Neural crest cell (in vitro differentiated cells): ENCODE measurements at regions not wholly inside any gene's neighbourhood (a gene's known extent, or its start where the extent isn't known, plus 50 kb on each side); places are given as distances from the start of the nearest gene placed in this dataset.

Experiments
- DNase-seq: peaks from one replicate; pipeline ENCODE4 v3.0.0; 2021; ENCODE audit warnings: low read depth, mixed read lengths, low spot score
- H3K27ac Mint-ChIP-seq: one replicate; pipeline ENCODE4 v1.8.0; 2021; ENCODE audit warnings: mild to moderate bottlenecking, mixed read lengths; ENCODE audit not compliant: unreplicated experiment
- H3K27me3 Mint-ChIP-seq: 2 replicates; pipeline ENCODE4 v1.8.0; 2021; ENCODE audit warnings: low read depth, mild to moderate bottlenecking, mixed read lengths
- H3K36me3 Mint-ChIP-seq: 2 replicates; pipeline ENCODE4 v1.8.0; 2021; ENCODE audit warnings: low read depth, mild to moderate bottlenecking, mixed read lengths
- H3K4me1 Mint-ChIP-seq: 2 replicates; pipeline ENCODE4 v1.8.0; 2021; ENCODE audit warnings: mixed read lengths
- H3K4me3 Mint-ChIP-seq: one replicate; pipeline ENCODE4 v1.8.0; 2021; ENCODE audit warnings: mild to moderate bottlenecking, mixed read lengths
- H3K9me3 Mint-ChIP-seq: 2 replicates; pipeline ENCODE4 v1.8.0; 2021; ENCODE audit warnings: mixed read lengths
- TF ChIP-seq, protein P1 (sequence below): fragments of 200-600 bp; sonication (generic); conservative IDR thresholded peaks from 2 replicates; pipeline ENCODE4 v1.5.0; 2021; ENCODE audit warnings: antibody characterized with exemption, mild to moderate bottlenecking

GRCh38 chr2:34961822-34962221, 1362.7 kb upstream of the FAM98A start:
- Mint-ChIP-seq H3K27ac (no peak overlapping the region), H3K4me1 (no peaks in the 10 kb centered on the region), H3K36me3 (no peaks in the 10 kb centered on the region), H3K9me3 (no peaks in the 10 kb centered on the region), H3K27me3 (no peaks in the 10 kb centered on the region), H3K4me3 (no peak overlapping the region)
- no peak for DNase-seq
- TF ChIP-seq, protein P1, sequence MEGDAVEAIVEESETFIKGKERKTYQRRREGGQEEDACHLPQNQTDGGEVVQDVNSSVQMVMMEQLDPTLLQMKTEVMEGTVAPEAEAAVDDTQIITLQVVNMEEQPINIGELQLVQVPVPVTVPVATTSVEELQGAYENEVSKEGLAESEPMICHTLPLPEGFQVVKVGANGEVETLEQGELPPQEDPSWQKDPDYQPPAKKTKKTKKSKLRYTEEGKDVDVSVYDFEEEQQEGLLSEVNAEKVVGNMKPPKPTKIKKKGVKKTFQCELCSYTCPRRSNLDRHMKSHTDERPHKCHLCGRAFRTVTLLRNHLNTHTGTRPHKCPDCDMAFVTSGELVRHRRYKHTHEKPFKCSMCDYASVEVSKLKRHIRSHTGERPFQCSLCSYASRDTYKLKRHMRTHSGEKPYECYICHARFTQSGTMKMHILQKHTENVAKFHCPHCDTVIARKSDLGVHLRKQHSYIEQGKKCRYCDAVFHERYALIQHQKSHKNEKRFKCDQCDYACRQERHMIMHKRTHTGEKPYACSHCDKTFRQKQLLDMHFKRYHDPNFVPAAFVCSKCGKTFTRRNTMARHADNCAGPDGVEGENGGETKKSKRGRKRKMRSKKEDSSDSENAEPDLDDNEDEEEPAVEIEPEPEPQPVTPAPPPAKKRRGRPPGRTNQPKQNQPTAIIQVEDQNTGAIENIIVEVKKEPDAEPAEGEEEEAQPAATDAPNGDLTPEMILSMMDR = no peak

- TF ChIP-seq, protein P1 = no peak
- H3K4me1 Mint-ChIP-seq = no peaks in the 10 kb centered on the region
- H3K9me3 Mint-ChIP-seq = no peaks in the 10 kb centered on the region
- H3K27me3 Mint-ChIP-seq = no peaks in the 10 kb centered on the region
- H3K27ac Mint-ChIP-seq = no peak overlapping the region
- H3K36me3 Mint-ChIP-seq = no peaks in the 10 kb centered on the region
- no peak for DNase-seq
- H3K4me3 Mint-ChIP-seq = no peak overlapping the region
Observed at GRCh38 chr2:34954758-34955157, 1355.7 kb upstream of the FAM98A start.

- Mint-ChIP-seq H3K27me3 (no peaks in the 10 kb centered on the region), H3K9me3 (peaks cover 3% of the 10 kb centered on the region), H3K27ac (no peak overlapping the region), H3K4me1 (no peaks in the 10 kb centered on the region), H3K4me3 (no peak overlapping the region), H3K36me3 (no peaks in the 10 kb centered on the region)
- no peak for DNase-seq
- TF ChIP-seq, protein P1 = no peak
Observed at GRCh38 chr2:34950797-34951196, 1351.7 kb upstream of the FAM98A start.

DNA sequence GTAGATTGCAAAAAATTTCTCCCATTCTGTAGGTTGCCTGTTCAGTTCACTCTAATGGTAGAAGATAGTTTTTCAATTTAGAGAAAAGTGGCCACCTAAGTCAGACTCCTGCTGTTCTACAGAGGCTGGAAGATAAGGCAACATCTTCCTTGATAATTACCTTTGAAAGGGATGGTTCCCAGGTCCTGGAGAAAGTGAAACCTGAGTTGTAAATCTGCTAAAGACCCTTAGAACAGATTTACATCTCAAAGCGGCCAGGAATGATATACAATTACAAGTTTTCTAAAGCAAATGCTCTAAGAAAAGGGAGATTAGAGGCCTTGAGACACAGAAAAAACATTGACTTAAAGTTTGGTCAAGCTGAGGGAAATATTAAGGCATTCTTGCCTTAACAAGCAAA, 1350.2 kb upstream of the FAM98A start:
- TF ChIP-seq, protein P1 = no peak
- no peak overlapping the region for H3K27ac Mint-ChIP-seq
- no peak overlapping the region for H3K4me3 Mint-ChIP-seq
- H3K9me3 Mint-ChIP-seq = peaks cover 3% of the 10 kb centered on the region
- no peak for DNase-seq
- H3K36me3 Mint-ChIP-seq = no peaks in the 10 kb centered on the region
- H3K27me3 Mint-ChIP-seq = no peaks in the 10 kb centered on the region
- no peaks in the 10 kb centered on the region for H3K4me1 Mint-ChIP-seq

DNA sequence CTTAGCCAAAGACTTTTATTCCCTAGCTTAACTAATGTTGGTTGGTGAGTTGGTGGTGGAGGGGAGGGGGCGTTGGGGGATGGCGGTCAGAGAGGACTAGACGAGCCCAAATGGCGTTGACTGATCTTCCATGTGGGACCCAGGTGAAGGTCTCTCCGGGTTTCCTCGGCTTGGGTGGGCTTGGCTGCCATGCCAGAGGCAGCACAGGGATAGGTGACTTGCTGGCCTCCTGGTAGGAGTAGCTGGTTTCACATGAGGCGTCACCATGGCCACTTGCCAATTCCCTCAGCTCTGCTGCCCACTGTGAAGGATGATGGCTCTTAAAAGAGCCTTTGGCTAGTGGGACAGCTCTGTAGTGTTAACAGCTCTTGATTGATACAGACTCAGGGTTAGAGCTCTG, 1337.0 kb upstream of the FAM98A start:
- no peak overlapping the region for H3K4me3 Mint-ChIP-seq
- TF ChIP-seq, protein P1 = no peak
- no peaks in the 10 kb centered on the region for H3K27me3 Mint-ChIP-seq
- H3K4me1 Mint-ChIP-seq = no peaks in the 10 kb centered on the region
- H3K9me3 Mint-ChIP-seq = peaks cover 5% of the 10 kb centered on the region
- no peak overlapping the region for H3K27ac Mint-ChIP-seq
- no peaks in the 10 kb centered on the region for H3K36me3 Mint-ChIP-seq
- DNase-seq = no peak

GRCh38 chr2:34912084-34912483, 1313.0 kb upstream of the FAM98A start:
- H3K27ac Mint-ChIP-seq = no peak overlapping the region
- H3K4me3 Mint-ChIP-seq = no peak overlapping the region
- peaks cover 5% of the 10 kb centered on the region for H3K9me3 Mint-ChIP-seq
- no peak for DNase-seq
- H3K27me3 Mint-ChIP-seq = no peaks in the 10 kb centered on the region
- peaks cover 2% of the 10 kb centered on the region for H3K36me3 Mint-ChIP-seq
- no peaks in the 10 kb centered on the region for H3K4me1 Mint-ChIP-seq
- TF ChIP-seq, protein P1 = no peak
